ENCODE measurements at regions not wholly inside any gene's neighbourhood (a gene's known extent, or its start where the extent isn't known, plus 50 kb on each side); places are given as distances from the start of the nearest gene placed in this dataset.

DNA sequence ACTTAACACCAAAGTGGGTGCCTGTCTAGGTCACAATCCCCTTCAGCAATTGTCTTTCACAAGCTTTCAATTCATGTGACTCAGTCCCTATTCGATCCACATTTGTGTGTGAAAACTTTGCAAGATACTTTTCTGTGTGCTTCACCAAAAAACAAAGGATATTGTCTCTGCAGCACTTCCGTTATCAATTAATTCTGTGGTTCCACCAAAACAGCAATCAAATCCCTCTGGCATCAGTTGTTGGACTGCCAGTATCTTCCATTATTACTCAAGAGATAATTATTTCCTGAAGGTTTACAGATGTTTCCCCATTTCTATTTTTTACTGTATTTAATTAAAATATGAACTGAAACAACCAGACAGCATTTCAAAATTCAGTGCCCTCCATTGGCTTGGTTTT, 481.4 kb downstream of the SUCLA2 start:
- Histone ChIP-seq H3K27ac (ENCODE audit: extremely low read depth, low read depth, low read length) (no peak overlapping the region), H3K4me1 (ENCODE audit: control insufficient read depth, insufficient read depth, low read length) (no peaks in the 10 kb centered on the region), H3K36me3 (ENCODE audit: control insufficient read depth in 2 of 2, insufficient read depth in 1 of 2, low read length in 2 of 2) (no peaks in the 10 kb centered on the region), H3K9me3 (ENCODE audit: control insufficient read depth, insufficient read depth, low read depth, low read length) (no peaks in the 10 kb centered on the region), H3K4me3 (ENCODE audit: low read depth, low read length) (no peak overlapping the region)
- CTCF ChIA-PET: no interaction called here
- POLR2A ChIA-PET: no interaction called here
- TF ChIP-seq ZNF350 (tag by site-specific recombination; IDR thresholded peaks at IDR 0.05) (no peak), ZNF274 (IDR thresholded peaks at IDR 0.05; ENCODE audit: low read length) (no peak), ZNF274 (tag by site-specific recombination; IDR thresholded peaks at IDR 0.05; ENCODE audit: borderline replicate concordance) (no peak), SP7 (tag by site-specific recombination; IDR thresholded peaks at IDR 0.05) (no peak), ZNF560 (tag by site-specific recombination; IDR thresholded peaks at IDR 0.05; ENCODE audit: borderline replicate concordance) (no peak), ZNF544 (tag by site-specific recombination; IDR thresholded peaks at IDR 0.05) (no peak), ZNF112 (tag by site-specific recombination; IDR thresholded peaks at IDR 0.05) (no peak), IKZF3 (tag by site-specific recombination; IDR thresholded peaks at IDR 0.05) (no peak), ZNF19 (tag by site-specific recombination; IDR thresholded peaks at IDR 0.05; ENCODE audit: low read depth) (no peak), ZNF510 (tag by site-specific recombination; IDR thresholded peaks at IDR 0.05; ENCODE audit: insufficient replicate concordance) (no peak), ZNF146 (tag by site-specific recombination; IDR thresholded peaks at IDR 0.05) (no peak), REPIN1 (tag by site-specific recombination; IDR thresholded peaks at IDR 0.05; ENCODE audit: low read depth) (no peak), ZNF423 (tag by site-specific recombination; IDR thresholded peaks at IDR 0.05) (no peak), ZNF549 (tag by site-specific recombination; IDR thresholded peaks at IDR 0.05) (no peak), ZNF624 (tag by site-specific recombination; IDR thresholded peaks at IDR 0.05) (no peak), ZNF654 (tag by site-specific recombination; IDR thresholded peaks at IDR 0.05; ENCODE audit: low read depth) (no peak)
- TF ChIP-seq, protein P1, sequence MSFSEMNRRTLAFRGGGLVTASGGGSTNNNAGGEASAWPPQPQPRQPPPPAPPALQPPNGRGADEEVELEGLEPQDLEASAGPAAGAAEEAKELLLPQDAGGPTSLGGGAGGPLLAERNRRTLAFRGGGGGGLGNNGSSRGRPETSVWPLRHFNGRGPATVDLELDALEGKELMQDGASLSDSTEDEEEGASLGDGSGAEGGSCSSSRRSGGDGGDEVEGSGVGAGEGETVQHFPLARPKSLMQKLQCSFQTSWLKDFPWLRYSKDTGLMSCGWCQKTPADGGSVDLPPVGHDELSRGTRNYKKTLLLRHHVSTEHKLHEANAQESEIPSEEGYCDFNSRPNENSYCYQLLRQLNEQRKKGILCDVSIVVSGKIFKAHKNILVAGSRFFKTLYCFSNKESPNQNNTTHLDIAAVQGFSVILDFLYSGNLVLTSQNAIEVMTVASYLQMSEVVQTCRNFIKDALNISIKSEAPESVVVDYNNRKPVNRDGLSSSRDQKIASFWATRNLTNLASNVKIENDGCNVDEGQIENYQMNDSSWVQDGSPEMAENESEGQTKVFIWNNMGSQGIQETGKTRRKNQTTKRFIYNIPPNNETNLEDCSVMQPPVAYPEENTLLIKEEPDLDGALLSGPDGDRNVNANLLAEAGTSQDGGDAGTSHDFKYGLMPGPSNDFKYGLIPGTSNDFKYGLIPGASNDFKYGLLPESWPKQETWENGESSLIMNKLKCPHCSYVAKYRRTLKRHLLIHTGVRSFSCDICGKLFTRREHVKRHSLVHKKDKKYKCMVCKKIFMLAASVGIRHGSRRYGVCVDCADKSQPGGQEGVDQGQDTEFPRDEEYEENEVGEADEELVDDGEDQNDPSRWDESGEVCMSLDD (tag by site-specific recombination; IDR thresholded peaks at IDR 0.05): no peak
- TF ChIP-seq, protein P2, sequence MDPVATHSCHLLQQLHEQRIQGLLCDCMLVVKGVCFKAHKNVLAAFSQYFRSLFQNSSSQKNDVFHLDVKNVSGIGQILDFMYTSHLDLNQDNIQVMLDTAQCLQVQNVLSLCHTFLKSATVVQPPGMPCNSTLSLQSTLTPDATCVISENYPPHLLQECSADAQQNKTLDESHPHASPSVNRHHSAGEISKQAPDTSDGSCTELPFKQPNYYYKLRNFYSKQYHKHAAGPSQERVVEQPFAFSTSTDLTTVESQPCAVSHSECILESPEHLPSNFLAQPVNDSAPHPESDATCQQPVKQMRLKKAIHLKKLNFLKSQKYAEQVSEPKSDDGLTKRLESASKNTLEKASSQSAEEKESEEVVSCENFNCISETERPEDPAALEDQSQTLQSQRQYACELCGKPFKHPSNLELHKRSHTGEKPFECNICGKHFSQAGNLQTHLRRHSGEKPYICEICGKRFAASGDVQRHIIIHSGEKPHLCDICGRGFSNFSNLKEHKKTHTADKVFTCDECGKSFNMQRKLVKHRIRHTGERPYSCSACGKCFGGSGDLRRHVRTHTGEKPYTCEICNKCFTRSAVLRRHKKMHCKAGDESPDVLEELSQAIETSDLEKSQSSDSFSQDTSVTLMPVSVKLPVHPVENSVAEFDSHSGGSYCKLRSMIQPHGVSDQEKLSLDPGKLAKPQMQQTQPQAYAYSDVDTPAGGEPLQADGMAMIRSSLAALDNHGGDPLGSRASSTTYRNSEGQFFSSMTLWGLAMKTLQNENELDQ (tag by site-specific recombination; IDR thresholded peaks at IDR 0.05; ENCODE audit: low read depth): no peak
- TF ChIP-seq, protein P3, sequence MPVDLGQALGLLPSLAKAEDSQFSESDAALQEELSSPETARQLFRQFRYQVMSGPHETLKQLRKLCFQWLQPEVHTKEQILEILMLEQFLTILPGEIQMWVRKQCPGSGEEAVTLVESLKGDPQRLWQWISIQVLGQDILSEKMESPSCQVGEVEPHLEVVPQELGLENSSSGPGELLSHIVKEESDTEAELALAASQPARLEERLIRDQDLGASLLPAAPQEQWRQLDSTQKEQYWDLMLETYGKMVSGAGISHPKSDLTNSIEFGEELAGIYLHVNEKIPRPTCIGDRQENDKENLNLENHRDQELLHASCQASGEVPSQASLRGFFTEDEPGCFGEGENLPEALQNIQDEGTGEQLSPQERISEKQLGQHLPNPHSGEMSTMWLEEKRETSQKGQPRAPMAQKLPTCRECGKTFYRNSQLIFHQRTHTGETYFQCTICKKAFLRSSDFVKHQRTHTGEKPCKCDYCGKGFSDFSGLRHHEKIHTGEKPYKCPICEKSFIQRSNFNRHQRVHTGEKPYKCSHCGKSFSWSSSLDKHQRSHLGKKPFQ (tag by site-specific recombination; IDR thresholded peaks at IDR 0.05): no peak
- TF ChIP-seq, protein P4, sequence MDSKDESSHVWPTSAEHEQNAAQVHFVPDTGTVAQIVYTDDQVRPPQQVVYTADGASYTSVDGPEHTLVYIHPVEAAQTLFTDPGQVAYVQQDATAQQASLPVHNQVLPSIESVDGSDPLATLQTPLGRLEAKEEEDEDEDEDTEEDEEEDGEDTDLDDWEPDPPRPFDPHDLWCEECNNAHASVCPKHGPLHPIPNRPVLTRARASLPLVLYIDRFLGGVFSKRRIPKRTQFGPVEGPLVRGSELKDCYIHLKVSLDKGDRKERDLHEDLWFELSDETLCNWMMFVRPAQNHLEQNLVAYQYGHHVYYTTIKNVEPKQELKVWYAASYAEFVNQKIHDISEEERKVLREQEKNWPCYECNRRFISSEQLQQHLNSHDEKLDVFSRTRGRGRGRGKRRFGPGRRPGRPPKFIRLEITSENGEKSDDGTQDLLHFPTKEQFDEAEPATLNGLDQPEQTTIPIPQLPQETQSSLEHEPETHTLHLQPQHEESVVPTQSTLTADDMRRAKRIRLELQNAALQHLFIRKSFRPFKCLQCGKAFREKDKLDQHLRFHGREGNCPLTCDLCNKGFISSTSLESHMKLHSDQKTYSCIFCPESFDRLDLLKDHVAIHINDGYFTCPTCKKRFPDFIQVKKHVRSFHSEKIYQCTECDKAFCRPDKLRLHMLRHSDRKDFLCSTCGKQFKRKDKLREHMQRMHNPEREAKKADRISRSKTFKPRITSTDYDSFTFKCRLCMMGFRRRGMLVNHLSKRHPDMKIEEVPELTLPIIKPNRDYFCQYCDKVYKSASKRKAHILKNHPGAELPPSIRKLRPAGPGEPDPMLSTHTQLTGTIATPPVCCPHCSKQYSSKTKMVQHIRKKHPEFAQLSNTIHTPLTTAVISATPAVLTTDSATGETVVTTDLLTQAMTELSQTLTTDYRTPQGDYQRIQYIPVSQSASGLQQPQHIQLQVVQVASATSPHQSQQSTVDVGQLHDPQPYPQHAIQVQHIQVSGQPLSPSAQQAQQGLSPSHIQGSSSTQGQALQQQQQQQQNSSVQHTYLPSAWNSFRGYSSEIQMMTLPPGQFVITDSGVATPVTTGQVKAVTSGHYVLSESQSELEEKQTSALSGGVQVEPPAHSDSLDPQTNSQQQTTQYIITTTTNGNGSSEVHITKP (tag by site-specific recombination; IDR thresholded peaks at IDR 0.05): no peak
- TF ChIP-seq, protein P5, sequence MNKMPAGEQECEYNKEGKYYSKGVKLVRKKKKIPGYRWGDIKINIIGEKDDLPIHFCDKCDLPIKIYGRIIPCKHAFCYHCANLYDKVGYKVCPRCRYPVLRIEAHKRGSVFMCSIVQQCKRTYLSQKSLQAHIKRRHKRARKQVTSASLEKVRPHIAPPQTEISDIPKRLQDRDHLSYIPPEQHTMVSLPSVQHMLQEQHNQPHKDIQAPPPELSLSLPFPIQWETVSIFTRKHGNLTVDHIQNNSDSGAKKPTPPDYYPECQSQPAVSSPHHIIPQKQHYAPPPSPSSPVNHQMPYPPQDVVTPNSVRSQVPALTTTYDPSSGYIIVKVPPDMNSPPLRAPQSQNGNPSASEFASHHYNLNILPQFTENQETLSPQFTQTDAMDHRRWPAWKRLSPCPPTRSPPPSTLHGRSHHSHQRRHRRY (tag by site-specific recombination; IDR thresholded peaks at IDR 0.05): no peak
